Hepatocyte (in vitro differentiated cells): ENCODE measurements at regions not wholly inside any gene's neighbourhood (a gene's known extent, or its start where the extent isn't known, plus 50 kb on each side); places are given as distances from the start of the nearest gene placed in this dataset.
"Not testable (repeated sequence)": the region's sequence is repeated elsewhere in the genome, so short reads cannot be mapped to it uniquely, and the experiment has no call there.

ENCODE experiments used
- DNase-seq: peaks from one replicate; pipeline ENCODE4 v3.0.0-alpha.2; 2016; ENCODE audit warnings: low spot score
- H2AFZ ChIP-seq: fragments of 200-600 bp; sonication (generic); 2 replicates; pipeline ENCODE4 v1.6.0; 2016; ENCODE audit warnings: antibody characterized with exemption, mild to moderate bottlenecking
- H3K27ac ChIP-seq: fragments of 200-600 bp; sonication (generic); 2 replicates; pipeline ENCODE4 v1.5.1; 2016; ENCODE audit warnings: mild to moderate bottlenecking
- H3K27me3 ChIP-seq: fragments of 200-600 bp; sonication (generic); 2 replicates; pipeline ENCODE4 v1.6.1; 2016
- H3K36me3 ChIP-seq: fragments of 200-600 bp; sonication (generic); replicated peaks from 2 replicates; pipeline ENCODE4 v1.5.1; 2016; ENCODE audit warnings: low read depth; ENCODE audit not compliant: insufficient read depth
- H3K4me1 ChIP-seq: fragments of 200-600 bp; sonication (generic); 2 replicates; pipeline ENCODE4 v1.5.1; 2016; ENCODE audit warnings: mild to moderate bottlenecking, moderate library complexity; ENCODE audit not compliant: insufficient read depth
- H3K4me2 ChIP-seq: fragments of 200-600 bp; sonication (generic); 2 replicates; pipeline ENCODE4 v1.6.0; 2016
- H3K4me3 ChIP-seq: fragments of 200-600 bp; sonication (generic); 2 replicates; pipeline ENCODE4 v1.5.1; 2016; ENCODE audit warnings: mild to moderate bottlenecking
- H3K79me2 ChIP-seq: fragments of 200-600 bp; sonication (generic); 2 replicates; pipeline ENCODE4 v1.6.0; 2017; ENCODE audit warnings: mild to moderate bottlenecking
- H3K9me2 ChIP-seq: fragments of 200-600 bp; sonication (generic); replicated peaks from 2 replicates; pipeline ENCODE4 v1.6.0; 2017; ENCODE audit warnings: mild to moderate bottlenecking; ENCODE audit not compliant: insufficient read depth
- H3K9me3 ChIP-seq: fragments of 200-600 bp; sonication (generic); 2 replicates; pipeline ENCODE4 v1.5.1; 2016; ENCODE audit warnings: low read depth, mild to moderate bottlenecking
- H4K20me1 ChIP-seq: fragments of 200-600 bp; sonication (generic); 2 replicates; pipeline ENCODE4 v1.6.0; 2016; ENCODE audit warnings: mild to moderate bottlenecking; ENCODE audit not compliant: insufficient read depth, poor library complexity, severe bottlenecking
- CTCF ChIP-seq: fragments of 200-600 bp; sonication (generic); IDR thresholded peaks from 2 replicates; pipeline ENCODE4 v1.5.1; 2016; ENCODE audit warnings: antibody characterized with exemption, mild to moderate bottlenecking; ENCODE audit not compliant: poor library complexity
- EZH2 ChIP-seq: fragments of 200-600 bp; sonication (generic); IDR thresholded peaks from 2 replicates; pipeline ENCODE4 v1.6.1; 2016; ENCODE audit warnings: antibody characterized with exemption, mild to moderate bottlenecking, borderline replicate concordance
- EZH2phosphoT487 ChIP-seq: fragments of 200-600 bp; sonication (generic); IDR thresholded peaks from one replicate; pipeline ENCODE4 v1.6.1; 2018; ENCODE audit warnings: antibody characterized with exemption, mild to moderate bottlenecking, low read depth, moderate library complexity; ENCODE audit not compliant: unreplicated experiment, severe bottlenecking
- WGBS: methylation state at CpG from one replicate; pipeline ENCODE4 v1.1.6; 2016; ENCODE audit warnings: low lambda C conversion rate; ENCODE audit errors: missing lambda C conversion rate; 5-methylcytosine and 5-hydroxymethylcytosine counted together

- no peak for DNase-seq
- Histone ChIP-seq H4K20me1 (no peaks in the 10 kb centered on the region), H3K4me3 (no peak overlapping the region), H3K36me3 (no peaks in the 10 kb centered on the region), H2AFZ (no peak overlapping the region), H3K79me2 (no peaks in the 10 kb centered on the region), H3K27ac (no peak overlapping the region), H3K9me2 (no peaks in the 10 kb centered on the region), H3K4me2 (no peak overlapping the region), H3K27me3 (no peaks in the 10 kb centered on the region), H3K9me3 (no peaks in the 10 kb centered on the region), H3K4me1 (no peaks in the 10 kb centered on the region)
- TF ChIP-seq CTCF (no peak), EZH2phosphoT487 (no peak), EZH2 (no peak)
- 93% methylated on average over 6 of the region's 6 CpGs for WGBS
These were observed 560.8 kb upstream of the NBEA start for GRCh38 chr13:34381228-34381627.

- Histone ChIP-seq H3K36me3 (no peaks in the 10 kb centered on the region), H4K20me1 (no peaks in the 10 kb centered on the region), H3K4me1 (no peaks in the 10 kb centered on the region), H3K9me3 (no peaks in the 10 kb centered on the region), H3K27ac (no peak overlapping the region), H3K9me2 (no peaks in the 10 kb centered on the region), H3K4me2 (no peak overlapping the region), H3K4me3 (no peak overlapping the region), H2AFZ (no peak overlapping the region), H3K27me3 (no peaks in the 10 kb centered on the region), H3K79me2 (no peaks in the 10 kb centered on the region)
- TF ChIP-seq EZH2phosphoT487 (no peak), EZH2 (no peak), CTCF (no peak)
- no peak for DNase-seq
- WGBS = 89% methylated on average over 3 of the region's 3 CpGs
These were observed 558.3 kb upstream of the NBEA start for GRCh38 chr13:34383728-34384127.

GRCh38 chr13:34386229-34386628, 555.8 kb upstream of the NBEA start:
- not testable (repeated sequence) for H3K9me3 ChIP-seq, DNase-seq

GRCh38 chr13:34391076-34391475, 551.0 kb upstream of the NBEA start:
- Histone ChIP-seq H3K79me2 (no peaks in the 10 kb centered on the region), H2AFZ (no peak overlapping the region), H3K27ac (no peak overlapping the region), H3K4me1 (no peaks in the 10 kb centered on the region), H3K4me2 (no peak overlapping the region), H4K20me1 (no peaks in the 10 kb centered on the region), H3K9me2 (no peaks in the 10 kb centered on the region), H3K9me3 (no peaks in the 10 kb centered on the region), H3K27me3 (no peaks in the 10 kb centered on the region), H3K4me3 (no peak overlapping the region), H3K36me3 (no peaks in the 10 kb centered on the region)
- no peak for DNase-seq
- 98% methylated on average over 2 of the region's 2 CpGs for WGBS
- TF ChIP-seq EZH2phosphoT487 (no peak), EZH2 (no peak), CTCF (no peak)

More at GRCh38 chr13:34386229-34386628, 555.8 kb upstream of the NBEA start:
- H2AFZ ChIP-seq, H3K4me1 ChIP-seq, H3K36me3 ChIP-seq, H3K4me3 ChIP-seq, H4K20me1 ChIP-seq, H3K27ac ChIP-seq, H3K79me2 ChIP-seq, H3K27me3 ChIP-seq, H3K9me2 ChIP-seq, H3K4me2 ChIP-seq: not testable (repeated sequence)
